LHCN-M2 (cell line): ENCODE measurements at regions not wholly inside any gene's neighbourhood (a gene's known extent, or its start where the extent isn't known, plus 50 kb on each side); places are given as distances from the start of the nearest gene placed in this dataset.

ENCODE experiments used
- DNase-seq: peaks from one replicate; pipeline ENCODE4 v3.0.0-alpha.2; 2012; ENCODE audit warnings: low read depth

DNA sequence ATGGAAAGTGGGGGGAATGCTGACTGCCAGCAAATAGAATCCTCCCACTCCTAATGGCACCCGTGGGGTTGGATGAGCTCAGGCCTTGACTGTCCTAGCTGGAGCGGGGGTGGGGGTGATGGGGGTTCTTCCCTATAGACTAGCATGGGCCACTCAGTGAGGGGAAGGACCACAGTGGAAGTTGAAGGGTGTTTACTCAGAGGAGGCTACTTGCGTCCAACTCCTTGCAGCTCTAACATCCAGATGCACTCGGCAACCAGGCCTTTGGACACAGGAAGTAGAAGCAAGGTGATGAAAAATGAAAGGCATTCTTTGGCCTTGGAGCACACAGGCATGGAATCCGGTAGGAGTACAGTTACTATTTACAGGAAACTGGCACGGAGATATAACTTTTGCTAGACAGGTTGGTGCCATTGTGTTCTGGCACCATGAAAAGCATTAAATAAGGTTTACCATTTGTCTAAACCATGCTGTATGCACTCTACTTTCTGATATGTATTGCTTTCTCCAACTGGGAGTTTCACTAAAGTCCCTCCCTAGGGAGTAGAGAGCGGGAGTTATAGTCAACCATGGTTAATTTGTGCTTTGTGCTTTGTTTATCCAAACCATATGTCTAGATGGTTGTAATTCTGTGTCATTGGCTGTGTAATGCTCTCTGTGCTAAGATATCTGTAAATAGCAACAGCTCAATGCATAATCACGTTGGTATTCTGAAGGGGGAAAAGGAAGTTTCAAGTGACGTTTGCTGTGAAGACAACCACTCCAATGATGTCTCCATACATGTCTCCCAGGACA lies 125.3 kb downstream of the TSHZ3 start:
- DNase-seq = peak; percentile 93

GRCh38 chr19:31220540-31220939 lies 128.7 kb downstream of the TSHZ3 start:
- peak; percentile 44 for DNase-seq

DNA sequence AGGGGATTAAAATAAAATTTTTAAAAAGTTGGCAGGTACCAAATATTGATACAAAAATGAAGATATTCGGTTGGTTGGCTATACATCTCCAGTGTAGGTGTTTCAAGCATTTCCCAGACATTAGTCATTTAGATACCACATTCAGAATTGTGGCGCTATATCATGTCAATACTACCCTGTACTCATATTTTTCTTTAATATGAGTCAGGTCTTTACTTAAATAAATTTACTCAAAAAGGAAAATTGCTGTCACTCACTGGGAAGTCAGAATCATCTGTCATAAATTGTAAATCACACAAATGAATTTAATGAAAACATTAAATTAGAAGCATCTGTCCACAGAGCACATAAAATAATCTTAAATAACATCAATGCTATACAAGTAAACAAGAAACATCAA lies 134.2 kb downstream of the TSHZ3 start:
- no peak for DNase-seq

- DNase-seq = peak; percentile 100
Observed at GRCh38 chr19:31214086-31214485, 135.2 kb downstream of the TSHZ3 start.

DNA sequence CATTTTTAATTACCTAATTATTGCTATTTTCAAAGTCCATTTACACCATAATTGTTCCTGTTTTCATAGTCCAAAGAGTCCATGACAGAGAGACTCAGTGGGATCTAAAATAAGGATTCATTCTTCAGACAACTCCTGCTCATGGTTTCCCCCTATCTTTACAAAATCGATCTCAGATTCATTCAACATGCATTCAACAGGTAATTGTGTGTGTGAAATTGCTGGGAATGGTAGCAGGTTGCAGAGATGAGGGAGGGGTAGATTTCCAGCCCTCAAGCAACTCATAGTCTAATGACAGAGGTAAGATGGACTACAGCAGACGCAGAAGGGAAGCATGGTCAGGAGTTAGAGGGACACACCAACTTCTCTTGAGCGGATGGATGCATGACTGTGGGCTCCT lies 138.1 kb downstream of the TSHZ3 start:
- DNase-seq = no peak

- DNase-seq = no peak
Observed at GRCh38 chr19:31205887-31206518, 143.2 kb downstream of the TSHZ3 start.

- DNase-seq = no peak
Observed at GRCh38 chr19:31204115-31204514, 145.1 kb downstream of the TSHZ3 start.

- DNase-seq = peak; percentile 8
Observed at GRCh38 chr19:31185261-31185660, 164.0 kb downstream of the TSHZ3 start.

DNA sequence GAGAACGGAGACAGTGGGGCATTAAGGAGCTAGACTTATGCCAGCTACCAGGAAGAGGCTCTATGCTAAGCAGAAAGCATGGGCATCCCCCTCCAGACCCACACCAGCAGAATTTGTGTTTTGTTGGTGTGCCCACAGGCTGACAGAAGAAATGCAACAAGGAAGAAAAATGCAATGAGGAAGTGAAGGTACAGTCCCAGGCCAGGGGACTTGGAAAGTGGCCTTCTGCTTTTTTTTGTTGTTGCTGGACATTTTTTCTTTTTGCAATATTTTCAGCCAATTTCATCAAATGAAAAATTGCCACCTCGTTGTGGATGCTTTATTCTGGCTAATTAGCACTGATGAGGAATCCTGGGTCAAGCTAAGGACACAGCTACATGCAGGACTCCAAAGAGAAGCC lies 167.7 kb downstream of the TSHZ3 start:
- no peak for DNase-seq

DNA sequence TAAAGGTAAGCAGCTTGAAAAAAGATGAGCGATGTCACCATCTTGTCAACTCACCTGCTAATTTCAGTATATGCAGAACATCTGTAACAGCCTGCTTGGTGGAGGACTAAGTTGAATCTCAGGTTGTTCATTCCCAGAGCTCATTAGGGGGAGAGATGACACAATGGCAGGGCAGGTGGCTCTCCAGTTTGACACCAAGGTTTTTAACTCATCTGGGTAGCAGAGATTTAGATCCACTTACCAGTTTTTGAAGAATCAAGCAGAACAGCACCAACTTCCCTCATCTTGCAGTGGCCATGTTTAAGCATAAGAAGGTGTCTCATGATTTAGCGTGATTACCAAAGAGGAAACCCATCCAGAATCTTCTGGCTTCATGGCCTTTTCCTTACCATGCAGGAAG lies 168.3 kb downstream of the TSHZ3 start:
- no peak for DNase-seq

GRCh38 chr19:31179471-31179852 lies 169.8 kb downstream of the TSHZ3 start:
- no peak for DNase-seq

GRCh38 chr19:31178833-31179470 lies 170.3 kb downstream of the TSHZ3 start:
- no peak for DNase-seq

DNA sequence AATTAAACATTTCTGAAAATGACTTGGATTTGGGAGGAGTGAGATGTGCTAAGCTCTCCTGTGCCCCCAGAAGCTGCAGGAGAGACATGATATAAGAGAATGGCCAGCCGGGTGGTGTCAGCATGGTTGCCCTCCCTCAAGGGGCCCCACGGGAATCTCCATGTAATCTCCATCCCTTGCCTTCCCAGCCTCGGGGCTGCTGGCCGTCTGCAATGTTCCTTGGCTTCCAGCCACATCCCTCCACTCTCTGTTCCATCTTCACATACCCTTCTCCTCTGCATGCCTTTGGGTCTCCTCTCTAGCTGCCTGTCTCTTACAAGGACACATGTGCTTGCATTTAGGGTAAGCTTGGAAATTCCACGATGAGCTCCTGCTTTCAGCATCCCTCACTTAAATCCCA lies 172.0 kb downstream of the TSHZ3 start:
- no peak for DNase-seq

GRCh38 chr19:31175564-31176348 lies 173.5 kb downstream of the TSHZ3 start:
- no peak for DNase-seq

DNA sequence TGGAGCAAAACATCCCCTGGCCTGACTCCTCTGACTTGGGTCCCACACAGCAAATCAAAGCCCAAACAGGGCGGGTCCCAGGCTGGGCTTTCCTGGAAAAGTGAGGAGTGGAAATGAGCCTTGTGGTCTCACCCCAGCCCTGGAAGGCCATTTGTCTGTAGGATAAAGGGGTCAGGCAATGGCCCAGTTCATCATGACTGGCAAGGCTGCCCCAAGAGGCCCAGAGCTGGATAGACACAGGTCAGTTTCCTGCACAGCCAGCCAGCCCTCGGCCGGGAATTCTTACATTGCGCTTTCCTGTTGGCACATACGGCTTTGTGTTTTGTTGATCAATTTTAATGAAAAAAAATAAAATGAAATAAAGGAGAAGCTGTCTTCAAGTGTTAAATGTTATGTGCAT lies 174.3 kb downstream of the TSHZ3 start:
- DNase-seq = no peak

GRCh38 chr19:31173991-31174390 lies 175.2 kb downstream of the TSHZ3 start:
- no peak for DNase-seq

DNA sequence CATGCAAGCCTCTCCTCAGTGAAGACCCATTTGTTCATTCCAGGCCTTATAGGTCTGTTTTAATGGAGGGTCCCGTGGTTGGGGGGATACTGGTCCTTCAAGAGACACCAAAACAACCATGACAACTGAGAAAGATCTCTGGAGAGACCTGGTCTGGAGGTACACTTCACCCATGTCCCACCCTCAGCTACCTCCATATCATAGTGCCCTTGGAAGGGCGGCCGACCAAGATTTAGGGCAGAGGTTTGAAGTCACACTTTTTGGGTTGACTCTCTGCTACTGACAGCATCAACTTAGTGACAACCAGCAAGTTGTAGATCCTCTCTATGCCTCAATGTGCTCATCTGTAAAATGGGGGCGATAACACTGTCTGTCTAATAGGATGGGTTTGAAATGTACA lies 177.3 kb downstream of the TSHZ3 start:
- no peak for DNase-seq

GRCh38 chr19:31170046-31170445 lies 179.2 kb downstream of the TSHZ3 start:
- no peak for DNase-seq

DNA sequence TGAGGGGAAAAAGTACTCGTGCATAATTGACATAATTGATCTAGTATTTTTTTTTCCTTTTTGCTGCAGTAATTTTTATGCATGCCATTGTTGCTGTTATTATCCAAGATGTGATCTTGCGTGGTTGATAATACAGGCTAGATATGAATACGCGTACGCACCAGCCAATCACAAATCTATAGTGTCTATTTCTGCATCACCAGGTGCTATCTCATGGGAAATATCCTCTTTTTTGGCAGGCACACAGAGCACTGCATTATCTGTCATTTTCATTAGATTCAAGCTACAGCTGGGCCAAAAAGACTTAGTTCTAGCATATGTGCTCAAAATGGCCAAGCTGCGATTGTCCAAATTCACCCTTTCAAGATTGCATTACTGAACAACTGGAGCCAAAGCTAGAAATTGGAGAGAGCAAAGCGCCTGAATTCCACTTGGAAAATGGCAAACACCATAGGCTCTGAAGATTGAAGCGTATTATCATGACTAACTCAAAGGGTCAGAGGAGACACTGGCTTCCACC lies 181.1 kb downstream of the TSHZ3 start:
- DNase-seq = no peak

- DNase-seq = no peak
Observed at GRCh38 chr19:31167690-31168089, 181.5 kb downstream of the TSHZ3 start.

GRCh38 chr19:31166206-31166605 lies 183.0 kb downstream of the TSHZ3 start:
- no peak for DNase-seq

- no peak for DNase-seq
Observed at GRCh38 chr19:31164791-31165251, 184.4 kb downstream of the TSHZ3 start.
